ENCODE measurements at regions not wholly inside any gene's neighbourhood (a gene's known extent, or its start where the extent isn't known, plus 50 kb on each side); places are given as distances from the start of the nearest gene placed in this dataset.

DNA sequence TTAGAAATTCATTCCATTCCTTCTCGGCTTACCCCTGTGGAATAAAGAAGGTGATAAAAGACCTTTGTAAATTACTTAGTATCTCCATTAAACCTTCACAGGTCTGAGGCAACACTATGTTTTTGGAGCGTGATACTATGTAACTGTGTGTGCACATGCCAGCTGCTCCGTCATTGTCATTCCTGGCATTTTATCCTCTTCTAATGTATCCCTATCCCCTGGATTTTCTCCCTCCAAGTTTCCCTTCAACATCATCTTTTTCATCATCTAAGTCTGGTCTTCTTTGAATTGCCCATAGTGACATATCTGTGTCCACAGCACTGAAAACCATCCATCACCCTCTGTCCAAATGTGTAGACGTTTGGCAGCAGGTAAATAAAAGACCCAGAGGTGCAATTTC lies 125.7 kb downstream of the TEX36 start:
- TF ChIP-seq, protein P1, sequence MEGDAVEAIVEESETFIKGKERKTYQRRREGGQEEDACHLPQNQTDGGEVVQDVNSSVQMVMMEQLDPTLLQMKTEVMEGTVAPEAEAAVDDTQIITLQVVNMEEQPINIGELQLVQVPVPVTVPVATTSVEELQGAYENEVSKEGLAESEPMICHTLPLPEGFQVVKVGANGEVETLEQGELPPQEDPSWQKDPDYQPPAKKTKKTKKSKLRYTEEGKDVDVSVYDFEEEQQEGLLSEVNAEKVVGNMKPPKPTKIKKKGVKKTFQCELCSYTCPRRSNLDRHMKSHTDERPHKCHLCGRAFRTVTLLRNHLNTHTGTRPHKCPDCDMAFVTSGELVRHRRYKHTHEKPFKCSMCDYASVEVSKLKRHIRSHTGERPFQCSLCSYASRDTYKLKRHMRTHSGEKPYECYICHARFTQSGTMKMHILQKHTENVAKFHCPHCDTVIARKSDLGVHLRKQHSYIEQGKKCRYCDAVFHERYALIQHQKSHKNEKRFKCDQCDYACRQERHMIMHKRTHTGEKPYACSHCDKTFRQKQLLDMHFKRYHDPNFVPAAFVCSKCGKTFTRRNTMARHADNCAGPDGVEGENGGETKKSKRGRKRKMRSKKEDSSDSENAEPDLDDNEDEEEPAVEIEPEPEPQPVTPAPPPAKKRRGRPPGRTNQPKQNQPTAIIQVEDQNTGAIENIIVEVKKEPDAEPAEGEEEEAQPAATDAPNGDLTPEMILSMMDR (conservative IDR thresholded peaks at IDR 0.05; ENCODE audit: low read depth, low read length), result no peak
- TF ChIP-seq EZH2 (IDR thresholded peaks at IDR 0.05; ENCODE audit: borderline replicate concordance, low read depth, low read length, poor library complexity, severe bottlenecking), result no peak
